Neural crest cell (in vitro differentiated cells): ENCODE measurements at regions not wholly inside any gene's neighbourhood (a gene's known extent, or its start where the extent isn't known, plus 50 kb on each side); places are given as distances from the start of the nearest gene placed in this dataset.

ENCODE experiments used
- DNase-seq: peaks from one replicate; pipeline ENCODE4 v3.0.0; 2021; ENCODE audit warnings: low read depth, mixed read lengths, low spot score
- H3K27ac Mint-ChIP-seq: one replicate; pipeline ENCODE4 v1.8.0; 2021; ENCODE audit warnings: mild to moderate bottlenecking, mixed read lengths; ENCODE audit not compliant: unreplicated experiment
- H3K27me3 Mint-ChIP-seq: 2 replicates; pipeline ENCODE4 v1.8.0; 2021; ENCODE audit warnings: low read depth, mild to moderate bottlenecking, mixed read lengths
- H3K36me3 Mint-ChIP-seq: 2 replicates; pipeline ENCODE4 v1.8.0; 2021; ENCODE audit warnings: low read depth, mild to moderate bottlenecking, mixed read lengths
- H3K4me1 Mint-ChIP-seq: 2 replicates; pipeline ENCODE4 v1.8.0; 2021; ENCODE audit warnings: mixed read lengths
- H3K4me3 Mint-ChIP-seq: one replicate; pipeline ENCODE4 v1.8.0; 2021; ENCODE audit warnings: mild to moderate bottlenecking, mixed read lengths
- H3K9me3 Mint-ChIP-seq: 2 replicates; pipeline ENCODE4 v1.8.0; 2021; ENCODE audit warnings: mixed read lengths
- TF ChIP-seq, protein P1 (sequence below): fragments of 200-600 bp; sonication (generic); conservative IDR thresholded peaks from 2 replicates; pipeline ENCODE4 v1.5.0; 2021; ENCODE audit warnings: antibody characterized with exemption, mild to moderate bottlenecking

- TF ChIP-seq, protein P1, sequence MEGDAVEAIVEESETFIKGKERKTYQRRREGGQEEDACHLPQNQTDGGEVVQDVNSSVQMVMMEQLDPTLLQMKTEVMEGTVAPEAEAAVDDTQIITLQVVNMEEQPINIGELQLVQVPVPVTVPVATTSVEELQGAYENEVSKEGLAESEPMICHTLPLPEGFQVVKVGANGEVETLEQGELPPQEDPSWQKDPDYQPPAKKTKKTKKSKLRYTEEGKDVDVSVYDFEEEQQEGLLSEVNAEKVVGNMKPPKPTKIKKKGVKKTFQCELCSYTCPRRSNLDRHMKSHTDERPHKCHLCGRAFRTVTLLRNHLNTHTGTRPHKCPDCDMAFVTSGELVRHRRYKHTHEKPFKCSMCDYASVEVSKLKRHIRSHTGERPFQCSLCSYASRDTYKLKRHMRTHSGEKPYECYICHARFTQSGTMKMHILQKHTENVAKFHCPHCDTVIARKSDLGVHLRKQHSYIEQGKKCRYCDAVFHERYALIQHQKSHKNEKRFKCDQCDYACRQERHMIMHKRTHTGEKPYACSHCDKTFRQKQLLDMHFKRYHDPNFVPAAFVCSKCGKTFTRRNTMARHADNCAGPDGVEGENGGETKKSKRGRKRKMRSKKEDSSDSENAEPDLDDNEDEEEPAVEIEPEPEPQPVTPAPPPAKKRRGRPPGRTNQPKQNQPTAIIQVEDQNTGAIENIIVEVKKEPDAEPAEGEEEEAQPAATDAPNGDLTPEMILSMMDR = no peak
- H3K4me3 Mint-ChIP-seq = no peak overlapping the region
- H3K4me1 Mint-ChIP-seq = no peaks in the 10 kb centered on the region
- no peaks in the 10 kb centered on the region for H3K27me3 Mint-ChIP-seq
- peaks cover 6% of the 10 kb centered on the region for H3K9me3 Mint-ChIP-seq
- peaks cover 6% of the 10 kb centered on the region for H3K36me3 Mint-ChIP-seq
- no peak overlapping the region for H3K27ac Mint-ChIP-seq
- no peak for DNase-seq
Observed at GRCh38 chr14:105897725-105898113, 371.3 kb downstream of the TMEM121 start.

DNA sequence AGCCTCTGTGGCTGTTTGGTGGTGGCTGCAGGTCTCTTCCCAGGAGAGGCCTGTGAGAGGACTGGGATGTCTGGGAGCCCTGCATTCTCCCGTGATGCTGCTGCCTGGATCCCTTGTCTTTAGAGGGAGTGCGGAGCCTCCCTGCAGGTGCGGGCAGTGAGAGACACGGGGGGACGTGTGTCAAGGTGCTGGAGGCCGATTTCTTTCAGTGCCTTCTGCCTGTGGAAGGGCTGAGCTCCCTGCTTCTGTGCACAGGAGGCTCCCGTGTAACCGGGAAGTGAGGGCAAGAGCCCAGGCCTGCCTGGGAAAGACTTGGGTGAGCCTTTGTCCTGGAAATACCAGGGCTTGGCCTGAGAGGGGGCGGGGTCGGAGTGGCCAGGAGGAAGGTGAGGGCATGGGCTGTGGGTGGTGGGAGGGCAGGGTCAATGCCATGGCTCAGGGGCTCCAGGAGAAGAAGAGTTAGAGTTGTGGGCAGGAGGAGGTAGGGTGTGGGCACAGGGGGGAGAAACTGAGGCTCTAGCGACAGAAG, 372.2 kb downstream of the TMEM121 start:
- H3K36me3 Mint-ChIP-seq = peaks cover 6% of the 10 kb centered on the region
- H3K4me1 Mint-ChIP-seq = no peaks in the 10 kb centered on the region
- DNase-seq = no peak
- H3K27ac Mint-ChIP-seq = no peak overlapping the region
- peaks cover 6% of the 10 kb centered on the region for H3K9me3 Mint-ChIP-seq
- TF ChIP-seq, protein P1 = no peak
- H3K4me3 Mint-ChIP-seq = no peak overlapping the region
- H3K27me3 Mint-ChIP-seq = no peaks in the 10 kb centered on the region

DNA sequence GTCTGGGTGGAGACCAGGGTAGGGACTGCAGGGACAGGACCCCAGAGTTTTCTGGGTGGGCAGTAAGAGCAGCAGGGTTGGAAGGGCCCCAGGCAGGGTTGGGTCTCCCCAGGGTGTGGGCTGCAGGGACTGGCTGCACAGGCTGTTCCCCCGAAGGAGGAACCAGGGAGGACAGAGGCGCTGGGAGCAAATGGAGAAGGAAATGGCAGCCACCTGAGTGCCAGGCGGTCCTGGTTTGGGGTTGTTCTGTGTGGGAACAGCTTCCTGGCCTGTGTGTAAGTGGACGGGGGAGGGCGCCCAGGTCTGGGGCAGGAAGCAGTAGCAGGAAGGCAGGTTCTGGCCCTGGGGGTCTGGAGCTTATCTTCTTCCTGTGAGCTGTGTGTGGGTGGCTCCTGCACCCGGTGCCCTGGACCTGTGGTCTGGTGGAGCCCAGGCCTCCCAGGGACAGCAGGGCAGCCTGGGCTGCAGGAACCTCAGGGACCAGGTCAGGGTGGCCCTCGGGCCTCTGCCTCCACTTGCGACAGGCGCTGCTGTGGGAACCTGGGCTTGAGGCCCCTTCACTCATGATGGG, 372.8 kb downstream of the TMEM121 start:
- no peak overlapping the region for H3K4me3 Mint-ChIP-seq
- TF ChIP-seq, protein P1 = no peak
- H3K9me3 Mint-ChIP-seq = peaks cover 6% of the 10 kb centered on the region
- no peaks in the 10 kb centered on the region for H3K4me1 Mint-ChIP-seq
- H3K27me3 Mint-ChIP-seq = no peaks in the 10 kb centered on the region
- H3K36me3 Mint-ChIP-seq = peaks cover 6% of the 10 kb centered on the region
- DNase-seq = no peak
- no peak overlapping the region for H3K27ac Mint-ChIP-seq

- DNase-seq = no peak
- Mint-ChIP-seq H3K4me1 (no peaks in the 10 kb centered on the region), H3K27ac (no peak overlapping the region), H3K36me3 (peaks cover 6% of the 10 kb centered on the region), H3K4me3 (no peak overlapping the region), H3K27me3 (no peaks in the 10 kb centered on the region), H3K9me3 (peaks cover 6% of the 10 kb centered on the region)
- TF ChIP-seq, protein P1 = no peak
Observed at GRCh38 chr14:105899657-105900397, 373.4 kb downstream of the TMEM121 start.

- no peaks in the 10 kb centered on the region for H3K4me1 Mint-ChIP-seq
- TF ChIP-seq, protein P1 = no peak
- no peak overlapping the region for H3K4me3 Mint-ChIP-seq
- peaks cover 6% of the 10 kb centered on the region for H3K9me3 Mint-ChIP-seq
- no peaks in the 10 kb centered on the region for H3K27me3 Mint-ChIP-seq
- H3K27ac Mint-ChIP-seq = no peak overlapping the region
- H3K36me3 Mint-ChIP-seq = peaks cover 6% of the 10 kb centered on the region
- no peak for DNase-seq
Observed at GRCh38 chr14:105900398-105901160, 374.2 kb downstream of the TMEM121 start.
